ENCODE measurements at regions not wholly inside any gene's neighbourhood (a gene's known extent, or its start where the extent isn't known, plus 50 kb on each side); places are given as distances from the start of the nearest gene placed in this dataset.

- TF ChIP-seq NR1H2 (CRISPR knock-in tag; IDR thresholded peaks at IDR 0.05), result no peak
- TF ChIP-seq CTCF (IDR thresholded peaks at IDR 0.05), result no peak
- TF ChIP-seq KAT7 (CRISPR knock-in tag; IDR thresholded peaks at IDR 0.05; ENCODE audit: borderline replicate concordance), result no peak
- TF ChIP-seq OVOL2 (CRISPR knock-in tag; IDR thresholded peaks at IDR 0.05; ENCODE audit: borderline replicate concordance), result no peak
- TF ChIP-seq ARID4B (CRISPR knock-in tag; IDR thresholded peaks at IDR 0.05; ENCODE audit: borderline replicate concordance), result no peak
- TF ChIP-seq ZNF317 (CRISPR knock-in tag; IDR thresholded peaks at IDR 0.05; ENCODE audit: borderline replicate concordance, low read depth), result no peak
- no peak for TF ChIP-seq ZBTB21 (CRISPR knock-in tag; IDR thresholded peaks at IDR 0.05; ENCODE audit: borderline replicate concordance)
- no peak for TF ChIP-seq ATF2 (CRISPR knock-in tag; IDR thresholded peaks at IDR 0.05; ENCODE audit: borderline replicate concordance, low read depth)
- no peak for TF ChIP-seq MAX (CRISPR knock-in tag; IDR thresholded peaks at IDR 0.05)
- no peak for TF ChIP-seq CBFB (CRISPR knock-in tag; IDR thresholded peaks at IDR 0.05; ENCODE audit: low read depth)
- no peak for TF ChIP-seq NFE2L1 (CRISPR knock-in tag; IDR thresholded peaks at IDR 0.05)
- no peak for TF ChIP-seq ATF6 (CRISPR knock-in tag; IDR thresholded peaks at IDR 0.05)
- TF ChIP-seq NFYB (CRISPR knock-in tag; conservative IDR thresholded peaks at IDR 0.05; ENCODE audit: low read depth), result no peak
Observed at GRCh38 chr10:55929291-55929690, 431.8 kb downstream of the ZWINT start.

Data from WTC11 (cell line).